Right cardiac atrium (tissue), 5 donors: ENCODE measurements at regions not wholly inside any gene's neighbourhood (a gene's known extent, or its start where the extent isn't known, plus 50 kb on each side); places are given as distances from the start of the nearest gene placed in this dataset.

Experiments used
- ATAC-seq, 2 donors: fragments of 200-7000 bp; cut with Tn5 transposase; one replicate each; pipeline versions ENCODE4 v1.8.0 to v1.9.1; 2020; ENCODE audit warnings: moderate library complexity in 2 of 2, mild to moderate bottlenecking in 1 of 2
- DNase-seq, 3 donors: peaks; one replicate each; pipeline ENCODE4 v3.0.0-alpha.2; 2020
- H3K27ac ChIP-seq: one replicate; pipeline ENCODE4 v1.5.1; 2013; ENCODE audit warnings: mild to moderate bottlenecking, low read length, control low read depth, moderate library complexity
- H3K27me3 ChIP-seq: one replicate; pipeline ENCODE4 v1.6.1; 2013; ENCODE audit not compliant: control insufficient read depth, insufficient read depth
- H3K4me1 ChIP-seq: one replicate; pipeline ENCODE4 v1.6.1; 2013; ENCODE audit warnings: low read length; ENCODE audit not compliant: control insufficient read depth, insufficient read depth
- H3K4me3 ChIP-seq: one replicate; pipeline ENCODE4 v1.5.1; 2013; ENCODE audit warnings: low read length, control low read depth
- H3K9me3 ChIP-seq: one replicate; pipeline ENCODE4 v1.6.1; 2013; ENCODE audit warnings: low read length; ENCODE audit not compliant: control insufficient read depth
- WGBS: extraction: QIAGEN DNeasy Blood & Tissue Kit; methylation state at CpG from one replicate; pipeline ENCODE4 v1.1.7; 2013; 5-methylcytosine and 5-hydroxymethylcytosine counted together
- intact Hi-C, 4 donors: fragments of 100-400 bp; cut with DNase I; formaldehyde crosslinking; loops; one replicate each; pipeline versions ENCODE4 v1.11.0 to v1.14.0; 2022 to 2023
- donor health status: healthy with polysubstance abuse.
- donor health status: DM: no; HTN: yes; CAD: no.
- donor health status: DM: no; HTN: no; CAD: no.
- donor health status: DM: no; HTN: yes; CAD: no; lungs with severe emphysema.
- donor health status: DM: yes; HTN: yes; CAD: no.

DNA sequence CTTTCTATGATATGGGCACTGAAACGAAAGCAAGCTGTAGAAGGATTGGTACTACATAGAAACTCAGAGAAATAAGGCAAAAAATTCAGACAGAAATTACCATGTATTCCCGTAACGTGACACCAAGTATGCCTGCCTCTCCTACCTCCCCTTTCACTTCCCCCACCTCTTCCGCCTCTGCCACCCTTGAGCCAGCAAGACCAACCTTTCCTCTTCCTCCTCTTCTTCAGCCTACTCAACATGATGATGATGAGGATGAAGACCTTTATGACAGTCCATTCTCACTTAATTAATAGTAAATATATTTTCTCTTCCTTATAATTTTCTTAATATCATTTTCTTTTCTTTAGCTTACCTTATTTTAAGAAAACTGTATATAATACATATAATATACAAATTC lies 188.1 kb upstream of the VGLL2 start:
- Histone ChIP-seq H3K4me3 (no peak overlapping the region), H3K9me3 (no peaks in the 10 kb centered on the region), H3K27ac (no peak overlapping the region), H3K27me3 (no peaks in the 10 kb centered on the region), H3K4me1 (no peaks in the 10 kb centered on the region)
- intact Hi-C loops: no loop called here
- ATAC-seq (no peak), DNase-seq (no peak)
- WGBS: 83% methylated on average over 4 of the region's 4 CpGs

DNA sequence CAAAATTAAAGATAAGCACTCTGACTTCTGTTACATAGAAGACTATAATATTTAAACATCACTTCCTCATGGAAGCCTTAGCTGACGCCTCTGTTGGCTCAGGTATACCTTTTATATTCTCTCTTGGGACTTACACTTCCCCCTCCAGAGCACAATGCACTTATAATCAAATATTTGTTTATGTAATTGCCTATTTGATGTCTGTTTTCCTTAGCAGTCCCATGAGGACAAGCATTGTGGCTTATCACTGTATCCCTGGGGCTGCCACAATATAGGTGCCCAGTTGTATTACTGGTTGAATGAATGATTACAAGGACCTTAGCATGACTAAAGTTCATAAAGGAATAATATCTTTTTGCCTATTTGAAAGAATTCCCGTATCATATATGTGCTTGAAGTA lies 186.7 kb upstream of the VGLL2 start:
- no peak for ATAC-seq
- Histone ChIP-seq H3K4me1 (no peaks in the 10 kb centered on the region), H3K4me3 (no peak overlapping the region), H3K9me3 (no peaks in the 10 kb centered on the region), H3K27me3 (no peaks in the 10 kb centered on the region), H3K27ac (no peak overlapping the region)
- no peak for DNase-seq
- intact Hi-C loops: no loop called here
- 69% methylated on average over 2 of the region's 2 CpGs for WGBS

DNA sequence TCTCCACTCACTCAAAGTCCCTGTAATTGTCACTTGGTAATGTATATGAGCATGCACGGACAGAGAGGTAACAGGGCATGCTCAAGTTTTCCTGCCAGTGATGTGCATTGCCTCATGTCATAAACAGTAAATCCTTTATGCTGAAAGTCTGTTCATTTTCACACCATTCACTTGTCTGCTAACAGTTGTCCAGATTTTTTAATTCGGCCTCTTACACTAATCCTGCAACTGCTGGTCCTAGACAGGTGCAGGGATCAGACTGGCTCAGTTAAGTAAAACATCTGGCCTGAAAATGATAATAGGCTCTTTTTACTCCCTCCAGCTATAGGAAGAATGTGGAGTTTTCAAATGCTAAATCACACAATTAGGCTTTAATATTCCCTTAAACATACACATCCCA lies 185.4 kb upstream of the VGLL2 start:
- Histone ChIP-seq H3K27ac (no peak overlapping the region), H3K9me3 (no peaks in the 10 kb centered on the region), H3K4me3 (no peak overlapping the region), H3K4me1 (no peaks in the 10 kb centered on the region), H3K27me3 (no peaks in the 10 kb centered on the region)
- 69% methylated on average over 2 of the region's 2 CpGs for WGBS
- no peak for DNase-seq
- no peak for ATAC-seq
- intact Hi-C loops: no loop called here

DNA sequence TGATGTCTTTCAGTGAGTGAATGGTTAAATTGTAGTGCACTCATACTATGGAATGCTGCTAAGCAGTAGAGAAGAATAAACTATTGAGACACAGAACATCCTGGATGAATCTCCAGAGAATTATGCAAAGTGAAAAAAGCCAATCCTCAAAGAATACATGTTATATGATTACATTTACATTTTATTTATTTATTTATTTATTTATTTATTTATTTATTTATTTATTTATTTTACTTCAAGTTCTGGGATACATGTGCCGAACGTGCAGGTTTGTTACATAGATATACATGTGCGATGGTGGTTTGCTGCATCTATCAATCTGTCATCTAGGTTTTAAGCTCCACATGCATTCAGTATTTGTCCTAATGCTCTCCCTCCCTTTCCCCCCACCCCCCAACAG lies 175.8 kb upstream of the VGLL2 start:
- no peak for ATAC-seq
- intact Hi-C loops: no loop called here
- WGBS: 91% methylated on average over 3 of the region's 3 CpGs

DNA sequence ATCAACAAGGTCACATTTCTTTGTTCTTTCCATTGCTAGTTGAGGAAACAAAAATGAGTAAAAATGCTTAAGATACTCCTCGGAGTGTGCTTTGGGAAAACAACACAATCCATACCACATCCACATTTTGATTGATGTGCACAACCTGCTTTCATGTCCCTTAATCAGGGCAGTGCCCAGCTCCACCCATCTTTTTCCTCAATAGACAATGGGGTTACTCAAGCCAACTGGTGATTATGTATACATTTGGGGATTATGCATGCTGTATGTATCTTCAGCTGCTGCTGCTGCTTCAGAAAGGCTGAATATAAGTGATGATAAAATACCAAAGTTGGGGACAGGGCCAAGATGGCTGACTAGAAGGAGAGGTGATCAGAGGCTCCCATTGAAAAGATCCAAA lies 155.2 kb upstream of the VGLL2 start:
- intact Hi-C loops: no loop called here
- Histone ChIP-seq H3K4me3 (no peak overlapping the region), H3K9me3 (no peaks in the 10 kb centered on the region), H3K4me1 (no peaks in the 10 kb centered on the region), H3K27ac (no peak overlapping the region), H3K27me3 (no peaks in the 10 kb centered on the region)
- no peak for DNase-seq
- ATAC-seq: no peak
- 80% methylated on average over 1 of the region's 1 CpG for WGBS

More for the DNA sequence above, 175.8 kb upstream of the VGLL2 start:
- no peak overlapping the region for H3K27ac ChIP-seq
- no peaks in the 10 kb centered on the region for H3K4me1 ChIP-seq
- H3K27me3 ChIP-seq: no peaks in the 10 kb centered on the region
- no peak overlapping the region for H3K4me3 ChIP-seq
- no peak for DNase-seq
- H3K9me3 ChIP-seq: no peaks in the 10 kb centered on the region

DNA sequence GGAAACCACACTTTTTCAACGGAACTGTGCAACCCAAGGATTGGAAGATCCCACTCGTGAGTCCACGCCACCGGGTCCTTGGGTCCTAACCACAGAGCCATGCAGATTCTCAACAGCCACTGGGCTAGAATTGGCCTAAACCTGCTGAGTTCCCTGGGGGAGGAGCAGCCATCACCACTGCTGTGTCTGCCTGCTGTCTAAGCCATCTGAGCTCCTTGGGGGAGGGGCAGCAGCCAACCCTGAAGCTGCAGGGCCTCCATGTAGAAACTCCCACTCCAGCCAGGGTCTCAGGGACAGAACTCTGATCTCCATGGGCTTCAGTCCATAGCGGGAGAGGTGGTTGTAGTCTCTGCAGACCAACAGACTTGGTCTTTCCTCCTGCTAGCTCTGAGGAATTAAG lies 154.6 kb upstream of the VGLL2 start:
- no peaks in the 10 kb centered on the region for H3K27me3 ChIP-seq
- no peaks in the 10 kb centered on the region for H3K4me1 ChIP-seq
- no peak overlapping the region for H3K4me3 ChIP-seq
- DNase-seq (no peak), ATAC-seq (no peak)
- 82% methylated on average over 5 of the region's 5 CpGs for WGBS
- intact Hi-C loops: no loop called here
- H3K9me3 ChIP-seq: no peaks in the 10 kb centered on the region
- no peak overlapping the region for H3K27ac ChIP-seq

DNA sequence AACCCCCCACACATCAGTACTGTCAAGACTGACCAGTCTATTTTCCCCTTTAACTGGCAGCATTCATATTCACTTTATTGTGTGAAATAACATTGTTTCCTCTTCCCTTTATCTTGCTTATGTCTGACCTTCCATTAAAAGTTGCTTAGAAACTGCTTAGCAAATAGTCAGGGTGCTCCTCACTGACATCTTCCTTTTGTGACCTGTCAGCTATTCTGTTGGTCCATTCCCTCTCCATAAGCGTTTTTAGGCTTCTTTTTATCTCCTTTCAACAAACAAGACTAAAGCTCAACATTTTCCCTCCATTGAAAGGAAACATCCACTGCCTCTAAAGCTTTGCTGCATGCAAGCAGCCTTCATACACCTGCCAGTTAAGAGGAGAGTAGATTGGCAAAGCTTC lies 147.7 kb upstream of the VGLL2 start:
- H3K27me3 ChIP-seq: no peaks in the 10 kb centered on the region
- ATAC-seq: no peak
- H3K9me3 ChIP-seq: no peaks in the 10 kb centered on the region
- DNase-seq: no peak
- 14% methylated on average over 1 of the region's 1 CpG for WGBS
- H3K27ac ChIP-seq: no peak overlapping the region
- H3K4me3 ChIP-seq: no peak overlapping the region
- H3K4me1 ChIP-seq: no peaks in the 10 kb centered on the region
- intact Hi-C loops: no loop called here

DNA sequence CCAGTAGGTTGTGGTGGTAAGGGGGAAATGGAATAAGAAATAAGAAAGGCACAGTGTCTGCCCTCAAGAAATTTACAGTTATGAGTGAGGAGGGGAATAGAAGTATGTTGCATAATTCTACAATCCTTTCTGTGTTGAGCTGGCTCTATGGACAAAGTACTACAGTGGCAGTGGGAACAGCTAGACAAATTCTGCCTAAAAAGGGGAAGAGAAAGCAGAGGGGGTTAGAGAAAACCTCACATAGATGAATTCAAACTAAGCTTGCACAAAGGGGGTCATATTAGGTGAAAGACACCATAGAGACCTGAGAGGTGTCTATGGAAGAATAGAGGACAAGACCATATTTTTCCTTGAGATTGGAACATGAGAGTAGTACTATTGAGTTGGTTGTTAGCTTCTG lies 146.9 kb upstream of the VGLL2 start:
- intact Hi-C loops: no loop called here
- Histone ChIP-seq H3K4me1 (no peaks in the 10 kb centered on the region), H3K4me3 (no peak overlapping the region), H3K9me3 (no peaks in the 10 kb centered on the region), H3K27ac (no peak overlapping the region), H3K27me3 (no peaks in the 10 kb centered on the region)
- DNase-seq: no peak
- no peak for ATAC-seq

DNA sequence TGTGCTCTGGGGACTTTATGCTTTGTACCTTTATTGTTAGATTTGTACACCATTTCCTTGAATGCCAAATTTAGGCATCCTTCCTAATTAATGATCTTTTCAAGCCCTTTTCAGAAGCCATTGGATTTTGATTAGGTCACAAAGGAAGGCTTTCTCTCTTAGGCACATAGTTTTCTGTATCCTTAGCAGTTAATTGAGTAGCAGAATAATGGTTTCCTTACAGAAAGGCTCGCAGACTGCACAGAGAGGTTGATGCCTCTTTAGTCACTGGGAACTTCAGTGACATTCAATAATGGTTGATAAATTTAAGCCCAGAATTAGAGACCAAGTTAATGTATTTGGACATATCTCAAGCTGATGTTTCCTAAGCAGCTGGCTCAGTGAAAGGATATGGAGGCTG lies 139.1 kb upstream of the VGLL2 start:
- ATAC-seq (no peak), DNase-seq (no peak)
- Histone ChIP-seq H3K4me1 (no peaks in the 10 kb centered on the region), H3K4me3 (no peak overlapping the region), H3K27me3 (no peaks in the 10 kb centered on the region), H3K9me3 (no peaks in the 10 kb centered on the region), H3K27ac (no peak overlapping the region)
- 69% methylated on average over 1 of the region's 1 CpG for WGBS
- intact Hi-C loops: no loop called here

DNA sequence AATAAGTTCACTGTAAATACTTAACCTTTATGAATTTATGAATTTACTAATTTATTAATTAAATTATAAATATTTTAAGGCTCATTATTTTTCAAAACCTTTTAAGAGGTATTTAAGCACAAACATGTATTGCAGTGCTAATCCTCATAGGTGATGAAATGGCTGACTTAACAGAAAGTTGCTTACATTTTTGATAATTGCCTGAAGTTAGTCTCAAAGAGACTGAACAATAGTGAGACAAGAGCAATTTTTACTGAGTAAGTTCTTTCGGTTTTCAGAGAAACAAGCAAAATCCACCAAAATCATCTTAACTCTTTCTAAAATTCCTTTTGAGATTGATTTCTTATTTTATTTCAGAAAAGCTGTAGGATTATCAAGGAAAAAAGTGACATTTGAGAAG lies 137.3 kb upstream of the VGLL2 start:
- H3K4me3 ChIP-seq: no peak overlapping the region
- H3K27me3 ChIP-seq: no peaks in the 10 kb centered on the region
- intact Hi-C loops: no loop called here
- ATAC-seq (no peak), DNase-seq (no peak)
- H3K9me3 ChIP-seq: no peaks in the 10 kb centered on the region
- WGBS: 77% methylated on average over 1 of the region's 1 CpG
- H3K4me1 ChIP-seq: no peaks in the 10 kb centered on the region
- H3K27ac ChIP-seq: no peak overlapping the region

DNA sequence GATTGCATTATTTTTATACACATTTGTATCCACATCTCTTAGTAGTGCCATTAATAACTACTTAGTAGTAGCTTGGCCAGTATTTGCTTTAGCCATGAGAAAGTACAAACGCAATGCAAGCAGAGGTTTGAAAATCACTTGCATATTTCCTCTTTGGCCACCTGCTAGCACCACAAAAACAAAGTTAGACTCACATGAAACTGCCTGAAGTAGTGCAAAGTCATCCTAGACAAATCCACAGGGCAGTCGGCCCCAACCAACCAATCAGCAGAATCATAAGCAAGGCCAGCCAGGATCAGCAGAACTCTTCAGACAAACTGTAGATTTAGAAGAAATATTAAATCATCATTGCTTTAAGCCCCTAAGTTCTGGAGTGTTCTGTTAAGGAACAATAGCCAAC lies 135.2 kb upstream of the VGLL2 start:
- H3K4me1 ChIP-seq: no peaks in the 10 kb centered on the region
- no peak for ATAC-seq
- WGBS: 84% methylated on average over 2 of the region's 2 CpGs
- H3K27me3 ChIP-seq: no peaks in the 10 kb centered on the region
- H3K9me3 ChIP-seq: no peaks in the 10 kb centered on the region
- no peak overlapping the region for H3K4me3 ChIP-seq
- no peak for DNase-seq
- H3K27ac ChIP-seq: no peak overlapping the region
- intact Hi-C loops: no loop called here

DNA sequence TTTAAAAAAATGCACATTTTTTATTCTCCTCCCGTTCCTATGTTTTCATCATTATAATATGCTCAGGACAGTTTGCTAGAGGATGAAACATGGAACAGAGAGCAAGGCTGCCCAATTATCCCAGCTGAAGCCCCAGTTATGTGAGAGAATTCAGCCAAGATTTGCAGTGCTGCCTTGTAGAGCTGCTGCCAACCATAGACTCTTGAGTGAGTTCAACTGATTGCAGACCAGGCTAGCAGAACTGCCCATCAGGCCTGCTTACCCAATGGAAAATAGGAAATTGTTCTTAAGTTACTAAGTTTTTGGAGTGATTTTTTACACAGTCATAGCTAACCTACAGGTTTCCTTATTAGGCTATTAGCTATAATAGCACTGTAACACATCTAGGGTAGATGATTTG lies 128.7 kb upstream of the VGLL2 start:
- Histone ChIP-seq H3K27ac (peak overlapping the region; percentile 50), H3K4me1 (peaks cover 2% of the 10 kb centered on the region), H3K4me3 (no peak overlapping the region), H3K27me3 (no peaks in the 10 kb centered on the region), H3K9me3 (no peaks in the 10 kb centered on the region)
- DNase-seq: peak in 1 of 3 donors; percentile 22
- no peak for ATAC-seq
- intact Hi-C loops: no loop called here
- WGBS: 66% methylated on average over 1 of the region's 1 CpG
